ENCODE measurements at regions not wholly inside any gene's neighbourhood (a gene's known extent, or its start where the extent isn't known, plus 50 kb on each side); places are given as distances from the start of the nearest gene placed in this dataset.
A peak's percentile ranks its signal among the peaks of the same experiment; 100 is the strongest.
"Not testable (repeated sequence)": the region's sequence is repeated elsewhere in the genome, so short reads cannot be mapped to it uniquely, and the experiment has no call there.

DNA sequence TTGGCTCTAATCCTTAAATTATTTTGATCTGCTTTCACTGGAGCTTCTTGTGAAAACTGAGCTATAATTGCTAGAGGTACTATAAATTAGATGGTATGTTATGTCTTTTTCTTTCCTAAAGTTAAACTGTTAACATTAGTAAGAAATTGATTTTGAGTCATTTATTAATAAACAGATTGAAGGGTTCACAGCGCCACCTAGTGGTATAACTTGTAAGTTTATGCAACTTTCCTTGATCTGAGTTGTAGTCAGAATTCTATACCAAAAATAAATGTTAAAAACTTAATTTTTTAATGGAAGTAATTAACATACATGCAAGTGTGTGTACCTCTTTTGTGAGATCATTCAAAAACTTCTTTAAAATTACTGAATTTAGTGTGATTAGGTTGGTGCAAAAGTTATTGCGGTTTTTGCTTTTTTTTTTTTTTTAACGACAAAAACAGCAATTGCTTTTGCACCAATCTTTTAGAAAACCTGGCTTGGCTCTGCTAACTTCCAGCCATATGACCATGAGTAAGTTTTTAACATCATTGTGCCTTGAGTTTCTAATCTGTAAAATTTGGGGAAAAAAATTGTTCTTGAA, 151.5 kb downstream of the CENPC start:
- H3K9me2 ChIP-seq (replicated peaks; ENCODE audit: insufficient read depth, low read length) = no peaks in the 10 kb centered on the region
- no peak overlapping the region for H2AFZ ChIP-seq (ENCODE audit: low read depth, low read length, severe bottlenecking)
- no peaks in the 10 kb centered on the region for H3F3A ChIP-seq (ENCODE audit: insufficient read depth)
- no peak overlapping the region for H3K4me3 ChIP-seq (ENCODE audit: insufficient read depth, low read length, poor library complexity, severe bottlenecking)
- no peak overlapping the region for H3K4me2 ChIP-seq (ENCODE audit: low read depth, low read length, poor library complexity, severe bottlenecking)
- H3K27me3 ChIP-seq (ENCODE audit: low read length) = no peaks in the 10 kb centered on the region
- H3K36me3 ChIP-seq (ENCODE audit: low read length) = no peaks in the 10 kb centered on the region
- no peak overlapping the region for H3K9ac ChIP-seq (ENCODE audit: low read length)
- no peaks in the 10 kb centered on the region for H3K9me3 ChIP-seq (ENCODE audit: insufficient read depth, low read length)
- no peak overlapping the region for H3K27ac ChIP-seq (ENCODE audit: low read depth, low read length)
- TF ChIP-seq, protein P1, sequence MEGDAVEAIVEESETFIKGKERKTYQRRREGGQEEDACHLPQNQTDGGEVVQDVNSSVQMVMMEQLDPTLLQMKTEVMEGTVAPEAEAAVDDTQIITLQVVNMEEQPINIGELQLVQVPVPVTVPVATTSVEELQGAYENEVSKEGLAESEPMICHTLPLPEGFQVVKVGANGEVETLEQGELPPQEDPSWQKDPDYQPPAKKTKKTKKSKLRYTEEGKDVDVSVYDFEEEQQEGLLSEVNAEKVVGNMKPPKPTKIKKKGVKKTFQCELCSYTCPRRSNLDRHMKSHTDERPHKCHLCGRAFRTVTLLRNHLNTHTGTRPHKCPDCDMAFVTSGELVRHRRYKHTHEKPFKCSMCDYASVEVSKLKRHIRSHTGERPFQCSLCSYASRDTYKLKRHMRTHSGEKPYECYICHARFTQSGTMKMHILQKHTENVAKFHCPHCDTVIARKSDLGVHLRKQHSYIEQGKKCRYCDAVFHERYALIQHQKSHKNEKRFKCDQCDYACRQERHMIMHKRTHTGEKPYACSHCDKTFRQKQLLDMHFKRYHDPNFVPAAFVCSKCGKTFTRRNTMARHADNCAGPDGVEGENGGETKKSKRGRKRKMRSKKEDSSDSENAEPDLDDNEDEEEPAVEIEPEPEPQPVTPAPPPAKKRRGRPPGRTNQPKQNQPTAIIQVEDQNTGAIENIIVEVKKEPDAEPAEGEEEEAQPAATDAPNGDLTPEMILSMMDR (IDR thresholded peaks at IDR 0.05; ENCODE audit: insufficient read depth, low read length, poor library complexity, severe bottlenecking) = peak; percentile 37
- TF ChIP-seq EZH2phosphoT487 (conservative IDR thresholded peaks at IDR 0.05; ENCODE audit: low read length) = no peak
- no peaks in the 10 kb centered on the region for H3K79me2 ChIP-seq (ENCODE audit: insufficient read depth, low read length)
- H4K20me1 ChIP-seq (ENCODE audit: low read depth, low read length) = no peaks in the 10 kb centered on the region

GRCh38 chr4:67393007-67393406, 152.3 kb downstream of the CENPC start:
- H3K4me2 ChIP-seq (ENCODE audit: low read depth, low read length, poor library complexity, severe bottlenecking) = no peak overlapping the region
- no peaks in the 10 kb centered on the region for H3K27me3 ChIP-seq (ENCODE audit: low read length)
- H3K36me3 ChIP-seq (ENCODE audit: low read length) = no peaks in the 10 kb centered on the region
- no peaks in the 10 kb centered on the region for H3K79me2 ChIP-seq (ENCODE audit: insufficient read depth, low read length)
- TF ChIP-seq EZH2phosphoT487 (conservative IDR thresholded peaks at IDR 0.05; ENCODE audit: low read length) = no peak
- TF ChIP-seq, protein P1 (IDR thresholded peaks at IDR 0.05; ENCODE audit: insufficient read depth, low read length, poor library complexity, severe bottlenecking) = no peak
- H2AFZ ChIP-seq (ENCODE audit: low read depth, low read length, severe bottlenecking) = no peak overlapping the region
- no peaks in the 10 kb centered on the region for H4K20me1 ChIP-seq (ENCODE audit: low read depth, low read length)
- no peaks in the 10 kb centered on the region for H3F3A ChIP-seq (ENCODE audit: insufficient read depth)
- no peak overlapping the region for H3K27ac ChIP-seq (ENCODE audit: low read depth, low read length)
- no peak overlapping the region for H3K9ac ChIP-seq (ENCODE audit: low read length)
- H3K9me3 ChIP-seq (ENCODE audit: insufficient read depth, low read length) = no peaks in the 10 kb centered on the region
- no peak overlapping the region for H3K4me3 ChIP-seq (ENCODE audit: insufficient read depth, low read length, poor library complexity, severe bottlenecking)
- H3K9me2 ChIP-seq (replicated peaks; ENCODE audit: insufficient read depth, low read length) = no peaks in the 10 kb centered on the region

- not testable (repeated sequence) for H2AFZ ChIP-seq (ENCODE audit: low read depth, low read length, severe bottlenecking); H3K79me2 ChIP-seq (ENCODE audit: insufficient read depth, low read length); H3K9me3 ChIP-seq (ENCODE audit: insufficient read depth, low read length); H3K4me3 ChIP-seq (ENCODE audit: insufficient read depth, low read length, poor library complexity, severe bottlenecking); H3F3A ChIP-seq (ENCODE audit: insufficient read depth); H3K36me3 ChIP-seq (ENCODE audit: low read length); H3K27ac ChIP-seq (ENCODE audit: low read depth, low read length); H3K27me3 ChIP-seq (ENCODE audit: low read length); H4K20me1 ChIP-seq (ENCODE audit: low read depth, low read length); H3K4me2 ChIP-seq (ENCODE audit: low read depth, low read length, poor library complexity, severe bottlenecking); H3K9me2 ChIP-seq (replicated peaks; ENCODE audit: insufficient read depth, low read length); H3K9ac ChIP-seq (ENCODE audit: low read length)
These were observed 163.9 kb downstream of the CENPC start for GRCh38 chr4:67381406-67381804.

- H3K4me2 ChIP-seq (ENCODE audit: low read depth, low read length, poor library complexity, severe bottlenecking); H2AFZ ChIP-seq (ENCODE audit: low read depth, low read length, severe bottlenecking); H3K4me3 ChIP-seq (ENCODE audit: insufficient read depth, low read length, poor library complexity, severe bottlenecking); H4K20me1 ChIP-seq (ENCODE audit: low read depth, low read length); H3K79me2 ChIP-seq (ENCODE audit: insufficient read depth, low read length); H3K9ac ChIP-seq (ENCODE audit: low read length); H3K9me2 ChIP-seq (replicated peaks; ENCODE audit: insufficient read depth, low read length); H3F3A ChIP-seq (ENCODE audit: insufficient read depth); H3K9me3 ChIP-seq (ENCODE audit: insufficient read depth, low read length); H3K36me3 ChIP-seq (ENCODE audit: low read length); H3K27me3 ChIP-seq (ENCODE audit: low read length); H3K27ac ChIP-seq (ENCODE audit: low read depth, low read length): not testable (repeated sequence)
These were observed 164.4 kb downstream of the CENPC start for GRCh38 chr4:67380702-67381405.

Measured in SU-DHL-6 (cell line).